HUES64 (cell line): ENCODE measurements at regions not wholly inside any gene's neighbourhood (a gene's known extent, or its start where the extent isn't known, plus 50 kb on each side); places are given as distances from the start of the nearest gene placed in this dataset.

Source experiments
- H3K27ac ChIP-seq: 2 replicates; pipeline ENCODE4 v1.7.0; 2013; ENCODE audit warnings: low read depth, low read length, inconsistent platforms
- H3K27me3 ChIP-seq: 2 replicates; pipeline ENCODE4 v1.6.1; 2013; ENCODE audit warnings: mild to moderate bottlenecking, low read length; ENCODE audit not compliant: insufficient read depth
- H3K36me3 ChIP-seq: 2 replicates; pipeline ENCODE4 v1.6.1; 2013; ENCODE audit warnings: mild to moderate bottlenecking, low read length; ENCODE audit not compliant: insufficient read depth
- H3K4me1 ChIP-seq: 2 replicates; pipeline ENCODE4 v1.6.1; 2013; ENCODE audit warnings: mild to moderate bottlenecking, low read length, moderate library complexity; ENCODE audit not compliant: insufficient read depth
- H3K4me3 ChIP-seq: 2 replicates; pipeline ENCODE4 v1.5.1; 2013; ENCODE audit warnings: mild to moderate bottlenecking, low read length, moderate library complexity
- H3K9ac ChIP-seq: 2 replicates; pipeline ENCODE4 v1.6.1; 2013; ENCODE audit warnings: mild to moderate bottlenecking, low read depth, low read length
- H3K9me3 ChIP-seq: 2 replicates; pipeline ENCODE4 v1.6.1; 2013; ENCODE audit warnings: low read depth, low read length; ENCODE audit not compliant: insufficient read depth
- WGBS: fragments of 150-250, 120-280 bp; methylation state at CpG from one replicate; pipeline ENCODE4 v1.1.7; 2013; ENCODE audit warnings: missing lambda C conversion rate; 5-methylcytosine and 5-hydroxymethylcytosine counted together

- no peak overlapping the region for H3K4me3 ChIP-seq
- H3K27me3 ChIP-seq: no peaks in the 10 kb centered on the region
- no peak overlapping the region for H3K27ac ChIP-seq
- H3K4me1 ChIP-seq: no peaks in the 10 kb centered on the region
- no peaks in the 10 kb centered on the region; the same call in 1 of the 2 replicates for H3K9me3 ChIP-seq
- H3K36me3 ChIP-seq: no peaks in the 10 kb centered on the region
- 65% methylated on average over 3 of the region's 3 CpGs for WGBS
- H3K9ac ChIP-seq: no peak overlapping the region
These were observed 260.1 kb upstream of the DPPA4 start for GRCh38 chr3:109597444-109597843.

- H3K9me3 ChIP-seq: no peaks in the 10 kb centered on the region
- no peak overlapping the region for H3K9ac ChIP-seq
- WGBS: 95% methylated on average over 1 of the region's 1 CpG
- no peaks in the 10 kb centered on the region for H3K27me3 ChIP-seq
- H3K36me3 ChIP-seq: no peaks in the 10 kb centered on the region
- no peak overlapping the region for H3K4me3 ChIP-seq
- H3K4me1 ChIP-seq: no peaks in the 10 kb centered on the region
- no peak overlapping the region for H3K27ac ChIP-seq
These were observed 270.6 kb upstream of the DPPA4 start for GRCh38 chr3:109607897-109608296.

- Histone ChIP-seq H3K36me3 (no peaks in the 10 kb centered on the region), H3K27ac (no peak overlapping the region), H3K4me1 (no peaks in the 10 kb centered on the region), H3K9ac (no peak overlapping the region), H3K27me3 (no peaks in the 10 kb centered on the region), H3K9me3 (no peaks in the 10 kb centered on the region), H3K4me3 (no peak overlapping the region)
- WGBS: 91% methylated on average over 8 of the region's 9 CpGs
These were observed 271.2 kb upstream of the DPPA4 start for GRCh38 chr3:109608574-109608973.

- WGBS: 89% methylated on average over 2 of the region's 2 CpGs
- Histone ChIP-seq H3K27ac (no peak overlapping the region), H3K9me3 (no peaks in the 10 kb centered on the region), H3K27me3 (no peaks in the 10 kb centered on the region), H3K4me1 (no peaks in the 10 kb centered on the region), H3K4me3 (no peak overlapping the region), H3K36me3 (no peaks in the 10 kb centered on the region), H3K9ac (no peak overlapping the region)
These were observed 281.5 kb upstream of the DPPA4 start for GRCh38 chr3:109618766-109619378.

GRCh38 chr3:109631897-109632296 is 294.6 kb upstream of the DPPA4 start:
- no peaks in the 10 kb centered on the region for H3K36me3 ChIP-seq
- no peak overlapping the region for H3K4me3 ChIP-seq
- H3K9me3 ChIP-seq: no peaks in the 10 kb centered on the region
- H3K27me3 ChIP-seq: no peaks in the 10 kb centered on the region
- H3K9ac ChIP-seq: no peak overlapping the region
- no peak overlapping the region for H3K27ac ChIP-seq
- no peaks in the 10 kb centered on the region for H3K4me1 ChIP-seq

GRCh38 chr3:109640146-109640652 is 302.9 kb upstream of the DPPA4 start:
- 92% methylated on average over 3 of the region's 4 CpGs for WGBS
- Histone ChIP-seq H3K36me3 (no peaks in the 10 kb centered on the region), H3K27ac (no peak overlapping the region), H3K9me3 (no peaks in the 10 kb centered on the region), H3K4me3 (no peak overlapping the region), H3K9ac (no peak overlapping the region), H3K27me3 (no peaks in the 10 kb centered on the region), H3K4me1 (no peaks in the 10 kb centered on the region)

GRCh38 chr3:109642025-109642424 is 304.7 kb upstream of the DPPA4 start:
- Histone ChIP-seq H3K27ac (no peak overlapping the region), H3K27me3 (no peaks in the 10 kb centered on the region), H3K9ac (no peak overlapping the region), H3K4me3 (no peak overlapping the region), H3K4me1 (no peaks in the 10 kb centered on the region), H3K9me3 (no peaks in the 10 kb centered on the region), H3K36me3 (no peaks in the 10 kb centered on the region)
- no CpG with 5 or more reads among the region's 1 CpG for WGBS

GRCh38 chr3:109643590-109643989 is 306.2 kb upstream of the DPPA4 start:
- no peaks in the 10 kb centered on the region for H3K36me3 ChIP-seq
- no peak overlapping the region for H3K27ac ChIP-seq
- H3K4me3 ChIP-seq: no peak overlapping the region
- no peaks in the 10 kb centered on the region for H3K4me1 ChIP-seq
- H3K9me3 ChIP-seq: no peaks in the 10 kb centered on the region
- no peak overlapping the region for H3K9ac ChIP-seq
- no peaks in the 10 kb centered on the region for H3K27me3 ChIP-seq
- 46% methylated on average over 2 of the region's 2 CpGs for WGBS

- Histone ChIP-seq H3K27ac (no peak overlapping the region), H3K9me3 (no peaks in the 10 kb centered on the region), H3K4me3 (no peak overlapping the region), H3K9ac (no peak overlapping the region), H3K27me3 (no peaks in the 10 kb centered on the region), H3K36me3 (no peaks in the 10 kb centered on the region), H3K4me1 (no peaks in the 10 kb centered on the region)
- WGBS: 95% methylated on average over 2 of the region's 2 CpGs
These were observed 307.0 kb upstream of the DPPA4 start for GRCh38 chr3:109644332-109644731.

GRCh38 chr3:109644746-109645145 is 307.4 kb upstream of the DPPA4 start:
- no peak overlapping the region for H3K27ac ChIP-seq
- no peak overlapping the region for H3K9ac ChIP-seq
- no peaks in the 10 kb centered on the region for H3K27me3 ChIP-seq
- no peaks in the 10 kb centered on the region for H3K4me1 ChIP-seq
- no peak overlapping the region for H3K4me3 ChIP-seq
- H3K36me3 ChIP-seq: no peaks in the 10 kb centered on the region
- 89% methylated on average over 3 of the region's 3 CpGs for WGBS
- no peaks in the 10 kb centered on the region for H3K9me3 ChIP-seq

- H3K27me3 ChIP-seq: no peaks in the 10 kb centered on the region
- H3K4me3 ChIP-seq: no peak overlapping the region
- no peaks in the 10 kb centered on the region for H3K36me3 ChIP-seq
- no peaks in the 10 kb centered on the region for H3K9me3 ChIP-seq
- H3K9ac ChIP-seq: no peak overlapping the region
- whole genome bisulfite sequencing: 91% methylated on average over 6 of the region's 6 CpGs
- H3K27ac ChIP-seq: no peak overlapping the region
- H3K4me1 ChIP-seq: no peaks in the 10 kb centered on the region
These were observed 310.7 kb upstream of the DPPA4 start for GRCh38 chr3:109648027-109648426.

GRCh38 chr3:109656225-109656624 is 318.9 kb upstream of the DPPA4 start:
- no peak overlapping the region for H3K27ac ChIP-seq
- H3K27me3 ChIP-seq: no peaks in the 10 kb centered on the region
- H3K4me3 ChIP-seq: no peak overlapping the region
- H3K9me3 ChIP-seq: peaks cover 4% of the 10 kb centered on the region; the same call in 1 of the 2 replicates
- no peaks in the 10 kb centered on the region for H3K36me3 ChIP-seq
- no peak overlapping the region for H3K9ac ChIP-seq
- no peaks in the 10 kb centered on the region for H3K4me1 ChIP-seq
